Testis (tissue), 2 donors: ENCODE measurements at regions not wholly inside any gene's neighbourhood (a gene's known extent, or its start where the extent isn't known, plus 50 kb on each side); places are given as distances from the start of the nearest gene placed in this dataset.

Experiments used
- POLR2A ChIP-seq: fragments of 450-650 bp; IDR thresholded peaks from one replicate; pipeline ENCODE4 v1.6.1; 2017; ENCODE audit warnings: antibody characterized with exemption, mild to moderate bottlenecking, moderate library complexity
- TF ChIP-seq, protein P1 (sequence below), 3 experiments: fragments of 450-650 bp in 2 of 3; fragments of 200-600 bp in 1 of 3; sonication (generic) in 1 of 3; IDR thresholded peaks; one replicate each; pipeline ENCODE4 v1.5.1; 2016 to 2019; ENCODE audit warnings: antibody characterized with exemption in 3 of 3, mild to moderate bottlenecking in 2 of 3, moderate library complexity in 1 of 3

- TF ChIP-seq, protein P1, sequence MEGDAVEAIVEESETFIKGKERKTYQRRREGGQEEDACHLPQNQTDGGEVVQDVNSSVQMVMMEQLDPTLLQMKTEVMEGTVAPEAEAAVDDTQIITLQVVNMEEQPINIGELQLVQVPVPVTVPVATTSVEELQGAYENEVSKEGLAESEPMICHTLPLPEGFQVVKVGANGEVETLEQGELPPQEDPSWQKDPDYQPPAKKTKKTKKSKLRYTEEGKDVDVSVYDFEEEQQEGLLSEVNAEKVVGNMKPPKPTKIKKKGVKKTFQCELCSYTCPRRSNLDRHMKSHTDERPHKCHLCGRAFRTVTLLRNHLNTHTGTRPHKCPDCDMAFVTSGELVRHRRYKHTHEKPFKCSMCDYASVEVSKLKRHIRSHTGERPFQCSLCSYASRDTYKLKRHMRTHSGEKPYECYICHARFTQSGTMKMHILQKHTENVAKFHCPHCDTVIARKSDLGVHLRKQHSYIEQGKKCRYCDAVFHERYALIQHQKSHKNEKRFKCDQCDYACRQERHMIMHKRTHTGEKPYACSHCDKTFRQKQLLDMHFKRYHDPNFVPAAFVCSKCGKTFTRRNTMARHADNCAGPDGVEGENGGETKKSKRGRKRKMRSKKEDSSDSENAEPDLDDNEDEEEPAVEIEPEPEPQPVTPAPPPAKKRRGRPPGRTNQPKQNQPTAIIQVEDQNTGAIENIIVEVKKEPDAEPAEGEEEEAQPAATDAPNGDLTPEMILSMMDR (IDR thresholded peaks at IDR 0.05), result no peak
- no peak for TF ChIP-seq POLR2A
Measured at GRCh38 chr15:99441444-99441800, 124.4 kb upstream of the MEF2A start.
